GM19455 (cell line): ENCODE measurements at regions not wholly inside any gene's neighbourhood (a gene's known extent, or its start where the extent isn't known, plus 50 kb on each side); places are given as distances from the start of the nearest gene placed in this dataset.
"Not testable (repeated sequence)": the region's sequence is repeated elsewhere in the genome, so short reads cannot be mapped to it uniquely, and the experiment has no call there.

ENCODE experiments used
- ATAC-seq: cut with Tn5 transposase; IDR thresholded peaks from one replicate; pipeline ENCODE4 v1.9.1; 2021; ENCODE audit not compliant: unreplicated experiment

DNA sequence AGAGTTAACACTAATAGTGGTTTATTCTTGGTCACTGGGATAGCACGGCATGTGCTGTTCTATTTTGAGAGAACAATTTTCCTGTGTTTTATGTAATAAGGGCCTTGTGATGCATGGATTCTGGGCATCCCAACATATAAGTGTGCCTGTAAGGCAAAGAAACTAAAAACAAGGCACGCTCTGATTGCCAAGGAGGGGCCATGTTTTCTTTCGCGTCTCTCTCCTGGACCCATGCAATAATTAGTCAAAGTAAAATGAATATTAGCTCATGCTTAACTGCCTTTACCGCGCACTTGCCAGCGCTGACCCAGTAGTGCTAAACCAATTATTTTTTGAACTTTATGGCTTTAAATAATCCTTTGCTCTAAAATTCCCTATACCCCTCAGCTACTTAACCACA is 140.9 kb downstream of the PSAT1 start:
- no peak for ATAC-seq

DNA sequence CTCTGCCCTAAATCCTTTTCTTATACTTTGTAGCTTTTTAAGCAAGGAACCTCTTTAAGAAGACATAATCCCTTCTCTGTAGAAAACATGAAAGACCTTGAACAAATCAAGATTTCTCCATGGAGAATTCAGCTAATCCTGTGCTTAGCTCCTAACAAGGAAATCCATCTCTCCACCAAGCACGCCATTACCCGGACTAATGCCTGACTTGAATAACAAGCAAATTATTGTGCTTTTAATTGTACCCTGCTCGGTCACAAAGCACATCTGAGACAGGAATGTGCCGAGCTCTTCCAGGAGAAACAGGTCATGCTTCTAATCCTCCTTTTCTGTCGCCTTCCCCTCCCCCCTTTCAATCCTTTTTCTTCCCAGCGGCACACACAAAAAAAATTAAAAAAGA is 141.3 kb downstream of the PSAT1 start:
- ATAC-seq, result no peak

DNA sequence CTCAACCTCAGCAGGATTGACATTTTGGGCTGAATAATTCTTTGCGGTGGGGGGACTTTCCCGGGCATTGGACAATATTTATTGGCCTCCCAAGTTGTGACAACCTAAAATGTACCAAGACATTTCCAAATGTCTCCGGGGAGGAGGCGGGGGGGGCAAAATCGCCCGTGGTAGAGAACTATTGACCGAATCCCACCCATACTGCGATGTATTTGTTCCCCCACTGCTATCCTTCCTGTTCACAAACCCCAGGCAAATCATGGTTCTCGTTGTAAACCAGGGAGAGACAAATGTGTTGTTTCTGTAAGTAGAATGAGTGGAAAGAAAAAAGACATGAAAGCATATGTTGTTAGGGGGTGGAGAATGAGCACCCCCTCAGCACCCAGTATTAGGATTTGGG is 141.9 kb downstream of the PSAT1 start:
- ATAC-seq, result no peak

DNA sequence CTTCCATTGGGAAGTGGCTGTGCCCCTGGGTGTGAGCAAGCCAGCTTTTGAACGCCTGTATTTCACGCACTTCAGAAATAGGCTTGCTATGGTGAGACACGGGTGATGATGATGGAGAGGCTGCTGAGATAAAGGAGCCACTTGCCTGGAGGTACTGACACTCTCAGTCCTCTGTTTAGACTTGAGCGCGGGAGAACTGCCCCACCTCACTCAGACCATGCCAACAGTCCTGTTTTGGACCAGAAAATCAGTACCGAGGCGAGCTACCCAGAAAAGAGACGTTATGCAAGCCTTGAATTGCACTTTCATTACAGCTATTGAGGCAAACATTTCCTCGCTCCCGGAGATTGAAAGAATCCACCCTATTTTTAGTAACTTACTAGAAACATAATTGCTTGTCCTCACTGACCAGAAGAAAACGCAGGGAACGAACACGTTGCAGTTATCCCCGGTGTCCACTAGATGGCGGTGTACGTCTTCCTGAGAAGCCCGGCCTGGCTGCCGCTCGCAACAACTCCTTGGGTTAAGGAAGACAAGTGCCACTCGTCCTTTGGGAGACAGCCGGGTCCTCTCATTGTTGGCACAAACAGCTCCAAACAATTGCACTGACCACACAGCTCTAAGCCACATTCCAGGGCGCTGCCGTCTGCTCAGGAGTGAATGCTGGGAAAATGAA is 142.4 kb downstream of the PSAT1 start:
- no peak for ATAC-seq

DNA sequence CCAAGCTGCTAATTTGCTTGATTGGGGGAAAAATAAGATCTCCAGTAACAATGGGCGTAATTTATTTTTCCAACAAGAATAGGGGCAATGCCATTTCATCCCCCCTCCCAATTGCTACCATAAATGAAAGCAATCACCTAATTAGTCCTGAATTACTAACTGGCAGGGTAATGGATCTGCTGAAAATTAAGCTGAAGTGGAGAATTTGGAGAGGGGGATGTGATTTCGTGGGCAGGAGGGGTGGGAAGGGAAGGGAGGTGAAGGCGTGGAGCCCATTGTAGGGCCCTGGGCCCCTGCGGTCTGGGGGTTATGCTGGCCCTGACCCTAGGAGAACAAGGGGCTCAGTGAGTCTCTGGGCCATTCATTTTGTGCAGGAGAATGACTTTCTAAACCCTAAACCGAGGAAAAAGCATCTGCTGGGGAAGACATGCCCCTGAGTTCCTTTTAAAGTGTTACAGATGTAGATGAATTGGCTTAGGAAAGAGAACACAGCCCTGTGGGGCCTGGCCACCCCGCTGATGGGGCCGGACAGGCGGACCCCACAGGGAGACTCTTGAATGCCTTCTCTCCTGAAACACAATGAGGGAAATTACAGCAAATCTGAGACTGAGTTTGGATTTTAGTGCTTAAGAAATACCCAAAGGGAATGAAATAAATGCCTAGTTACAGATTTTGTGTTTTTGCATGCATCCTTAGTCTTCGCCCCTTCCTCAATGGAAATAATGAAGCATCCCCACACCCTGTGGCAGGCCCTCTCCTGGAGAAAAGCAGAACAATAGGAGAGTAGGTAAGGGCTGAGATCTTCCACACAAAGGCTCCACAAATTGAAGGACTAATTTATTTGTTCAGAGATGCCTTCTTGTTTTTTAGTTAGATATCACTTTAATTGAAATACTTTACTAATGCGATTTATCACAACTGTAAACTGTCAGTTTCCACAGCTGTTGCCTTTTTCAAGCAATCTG is 143.2 kb downstream of the PSAT1 start:
- ATAC-seq, result no peak

DNA sequence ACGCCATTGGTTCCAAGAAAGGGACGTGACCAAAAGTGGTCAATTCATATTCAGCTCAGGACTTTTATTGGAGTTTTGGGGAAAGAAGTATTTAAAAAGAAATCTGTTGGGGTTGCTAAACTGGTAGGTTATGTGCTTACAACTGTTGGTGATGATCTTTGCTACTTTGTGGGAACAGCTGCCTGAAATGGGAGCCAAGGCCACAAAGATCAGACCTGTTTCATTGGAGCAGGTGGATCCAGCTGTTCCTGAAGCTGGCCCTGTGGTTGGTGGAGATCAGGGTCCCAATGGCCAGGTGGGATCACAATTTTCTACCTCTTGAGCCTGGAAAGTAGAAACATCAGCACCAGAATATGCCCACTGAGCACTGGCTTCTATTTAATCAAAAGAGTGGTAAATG is 144.5 kb downstream of the PSAT1 start:
- ATAC-seq, result no peak

DNA sequence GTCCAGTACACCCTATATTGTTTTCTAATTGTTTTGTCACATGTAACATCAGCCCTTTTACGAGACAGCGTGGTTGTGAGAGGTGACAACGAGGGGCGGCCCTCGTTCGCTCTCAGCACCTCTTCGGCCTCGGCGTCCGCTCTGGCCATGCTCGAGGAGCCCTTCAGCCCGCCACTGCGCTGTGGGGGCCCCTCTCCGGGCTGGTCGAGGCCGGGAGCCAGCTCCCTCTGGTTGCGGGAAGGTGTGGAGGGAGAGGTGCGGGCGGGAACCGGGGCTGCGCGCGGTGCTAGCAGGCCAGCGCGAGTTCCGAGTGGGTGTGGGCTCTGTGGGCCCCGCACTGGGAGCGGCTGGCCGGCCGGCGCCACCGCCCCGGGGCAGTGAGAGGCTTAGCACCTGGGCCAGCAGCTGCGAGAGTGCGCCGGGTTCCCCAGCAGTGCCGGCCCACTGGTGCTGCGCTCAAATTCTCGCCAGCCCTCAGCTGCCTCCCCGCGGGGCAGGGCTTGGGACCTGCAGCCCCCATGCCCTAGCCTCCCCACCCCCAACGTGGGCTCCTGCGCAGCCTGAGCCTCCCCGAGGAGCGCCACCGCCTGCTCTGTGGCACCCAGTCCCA is 145.0 kb downstream of the PSAT1 start:
- ATAC-seq, result no peak

DNA sequence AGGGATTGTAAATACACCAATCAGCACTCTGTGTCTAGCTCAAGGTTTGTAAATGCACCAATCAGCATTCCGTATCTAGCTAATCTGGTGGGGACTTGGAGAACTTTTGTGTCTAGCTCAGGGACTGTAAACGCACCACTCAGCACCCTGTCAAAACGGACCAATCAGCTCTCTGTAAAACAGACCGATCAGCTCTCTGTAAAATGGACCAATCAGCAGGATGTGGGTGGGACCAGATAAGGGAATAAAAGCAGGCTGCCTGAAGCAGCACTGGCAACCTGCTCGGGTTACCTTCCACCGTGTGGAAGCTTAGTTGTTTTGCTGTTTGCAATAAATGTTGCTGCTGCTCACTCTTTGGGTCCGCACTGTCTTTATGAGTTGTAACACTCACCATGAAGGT is 145.7 kb downstream of the PSAT1 start:
- not testable (repeated sequence) for ATAC-seq

DNA sequence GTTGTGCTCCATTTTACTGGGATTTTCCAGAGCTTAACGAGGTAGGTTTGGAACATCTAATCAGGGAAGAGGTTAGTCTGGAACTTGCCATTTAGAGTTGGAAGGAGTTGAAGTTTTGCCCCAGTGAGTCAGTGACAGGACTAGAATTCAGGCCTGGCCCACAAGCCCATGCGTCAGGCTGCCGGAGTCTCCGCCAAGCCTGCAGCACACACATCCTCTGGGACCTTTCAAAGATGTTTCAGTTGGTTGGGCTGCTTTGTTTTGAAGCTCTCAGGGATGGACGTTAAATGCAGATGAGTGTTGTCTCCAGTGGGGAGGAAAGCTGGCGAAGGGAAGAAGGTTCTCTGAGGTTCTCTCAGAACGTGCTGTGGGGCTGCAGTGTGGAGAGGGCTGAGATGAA is 147.0 kb downstream of the PSAT1 start:
- ATAC-seq, result no peak

DNA sequence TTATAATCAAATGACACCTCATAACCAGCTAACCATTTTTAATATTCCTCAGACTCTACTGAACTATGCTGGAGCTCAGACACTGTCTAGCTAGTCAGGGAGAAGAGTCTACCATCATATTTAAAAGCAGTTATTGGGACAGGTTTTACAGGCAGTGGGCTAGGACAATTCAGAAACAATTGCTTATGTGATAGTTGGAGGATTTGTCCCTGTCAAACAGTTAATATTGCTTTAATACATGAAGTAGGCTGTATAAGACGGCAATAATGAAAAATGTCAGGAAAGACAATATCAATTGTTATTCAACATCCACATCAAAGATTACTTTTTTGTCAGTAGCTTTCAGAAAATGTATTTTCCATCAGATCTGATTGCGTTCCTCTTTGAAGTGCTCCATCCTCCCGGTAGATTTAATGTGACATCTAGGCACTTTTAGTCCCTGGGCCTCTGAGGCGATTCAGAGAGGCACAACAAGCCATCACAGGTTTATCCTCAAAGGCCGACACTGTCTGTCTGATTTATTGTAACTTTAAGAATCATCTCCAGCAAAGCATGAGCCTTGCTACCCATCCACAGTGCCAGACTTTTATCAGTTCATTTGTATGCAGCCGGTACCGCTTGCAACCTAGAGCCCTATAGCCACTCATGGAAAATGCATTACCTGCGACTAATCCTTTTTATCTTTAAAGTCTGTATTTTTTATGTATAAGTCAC is 152.2 kb downstream of the PSAT1 start:
- no peak for ATAC-seq

DNA sequence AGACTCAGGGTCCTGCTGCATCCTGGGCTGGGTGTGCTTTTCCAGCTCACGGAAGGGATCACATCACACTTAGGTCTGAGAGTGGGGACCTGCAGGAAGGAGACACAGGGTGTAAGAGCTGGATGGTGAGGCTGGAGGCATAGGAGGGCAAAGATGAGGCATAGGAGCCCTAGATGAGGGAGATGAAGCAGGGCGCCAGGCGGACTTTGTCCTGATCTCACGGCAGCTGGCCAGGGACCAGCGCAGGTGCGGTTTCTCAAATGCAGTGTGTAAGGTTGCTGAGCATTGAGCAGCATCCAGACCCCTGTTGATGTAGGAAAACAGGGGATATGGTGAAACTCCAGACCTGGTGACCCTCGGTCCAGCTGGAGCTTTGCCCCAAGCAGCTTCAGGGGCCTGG is 156.5 kb downstream of the PSAT1 start:
- ATAC-seq, result no peak

DNA sequence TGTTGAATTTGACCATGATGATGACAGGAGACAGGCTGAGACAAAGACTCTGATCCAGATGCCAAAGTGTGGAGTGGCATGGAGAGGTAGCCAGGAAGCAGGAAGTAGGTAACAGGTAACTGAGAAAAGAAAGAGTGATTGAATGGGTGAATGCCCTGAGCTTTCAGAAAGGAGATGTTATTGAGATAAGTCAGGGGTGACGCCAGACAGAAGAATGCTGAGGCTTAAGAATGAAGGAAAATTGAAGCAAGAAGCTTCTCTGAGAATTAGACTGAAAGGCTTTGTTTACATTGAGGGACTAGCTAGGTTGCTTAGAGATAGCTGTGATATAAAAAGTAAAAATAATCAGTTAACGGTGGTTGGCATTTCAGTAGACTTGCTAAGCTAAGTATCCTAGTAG is 165.7 kb downstream of the PSAT1 start:
- ATAC-seq, result no peak

DNA sequence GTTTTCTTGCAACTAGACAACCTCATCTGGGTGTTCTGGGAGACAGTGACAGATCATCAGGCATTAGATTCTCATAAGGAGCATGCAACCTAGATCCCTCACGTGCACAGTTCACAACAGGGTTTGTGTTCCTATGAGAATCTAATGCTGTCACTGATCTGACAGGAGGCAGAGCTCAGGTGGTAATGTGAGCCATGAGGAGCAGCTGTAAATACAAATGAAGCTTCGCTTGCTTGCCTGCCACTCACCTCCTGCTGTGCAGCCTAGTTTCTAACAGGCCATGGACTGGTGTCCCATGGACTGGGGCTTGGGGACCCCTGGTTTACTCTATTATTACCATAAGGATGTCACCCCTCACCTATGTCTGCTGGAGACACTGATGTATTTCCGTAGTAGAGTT is 166.8 kb downstream of the PSAT1 start:
- ATAC-seq, result no peak

DNA sequence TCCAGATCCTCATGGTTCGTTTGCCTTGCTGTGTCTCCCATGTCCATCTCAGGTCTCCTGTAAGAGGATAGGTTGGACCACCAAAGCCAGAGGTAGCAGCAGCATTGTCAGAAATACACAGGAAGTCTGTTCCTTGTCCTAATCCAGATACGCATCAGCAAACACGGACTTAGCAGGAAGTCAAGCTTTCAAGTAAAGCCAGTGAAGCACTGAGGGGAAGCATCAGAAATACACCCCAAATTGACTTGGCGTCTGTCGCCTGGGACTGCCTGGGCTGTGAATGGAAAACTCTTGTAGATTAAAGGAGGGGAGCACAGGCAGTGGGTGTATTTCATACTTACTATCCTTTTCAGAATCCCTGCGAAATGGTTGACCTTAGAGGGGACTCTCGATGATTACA is 171.3 kb downstream of the PSAT1 start:
- ATAC-seq, result no peak

DNA sequence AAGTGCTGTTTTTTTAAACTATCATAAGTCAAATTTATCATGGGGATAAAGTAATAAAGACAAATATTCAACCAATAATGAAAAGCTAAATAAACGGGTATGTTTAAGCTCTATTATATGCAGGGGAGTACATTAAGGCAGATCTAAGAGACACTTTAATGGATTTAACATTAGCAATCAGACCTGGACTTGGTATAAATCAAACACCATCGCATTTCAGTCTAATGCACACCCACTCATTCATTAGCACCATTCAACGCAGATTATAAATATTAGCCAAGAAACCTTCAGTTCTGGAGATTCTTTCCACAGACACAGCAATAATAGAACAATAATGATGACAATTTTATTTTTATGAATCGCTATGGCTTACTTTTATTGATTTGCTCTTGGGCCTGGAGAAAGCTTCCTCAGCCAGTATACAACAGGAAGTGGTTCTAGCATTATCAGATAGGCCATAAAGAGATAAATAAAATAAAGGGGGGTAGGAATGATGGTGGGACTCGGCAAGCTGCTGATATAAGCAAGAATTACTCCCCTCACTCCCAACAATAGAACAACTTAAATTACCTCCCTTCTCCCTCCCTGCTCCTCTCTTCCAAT is 172.2 kb downstream of the PSAT1 start:
- ATAC-seq, result no peak

DNA sequence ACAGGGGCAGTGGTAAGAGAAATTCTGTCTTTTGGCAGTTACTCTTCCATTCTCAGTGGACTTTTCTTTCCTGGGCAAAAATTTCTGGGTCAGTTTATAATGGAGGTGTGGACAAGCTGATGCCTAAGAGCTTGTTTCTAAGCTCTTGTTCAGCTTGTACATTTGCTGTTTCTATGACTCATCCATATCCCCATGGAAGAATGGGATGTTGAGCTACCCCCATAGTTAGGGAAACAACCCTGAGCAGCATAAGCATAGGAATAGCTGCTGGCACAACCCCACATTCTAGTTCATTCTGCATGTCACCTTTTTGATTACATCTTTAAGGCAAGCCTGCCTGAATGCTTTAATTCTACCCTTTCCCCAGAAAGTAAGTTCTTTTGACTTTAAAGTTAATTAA is 173.3 kb downstream of the PSAT1 start:
- no peak for ATAC-seq

DNA sequence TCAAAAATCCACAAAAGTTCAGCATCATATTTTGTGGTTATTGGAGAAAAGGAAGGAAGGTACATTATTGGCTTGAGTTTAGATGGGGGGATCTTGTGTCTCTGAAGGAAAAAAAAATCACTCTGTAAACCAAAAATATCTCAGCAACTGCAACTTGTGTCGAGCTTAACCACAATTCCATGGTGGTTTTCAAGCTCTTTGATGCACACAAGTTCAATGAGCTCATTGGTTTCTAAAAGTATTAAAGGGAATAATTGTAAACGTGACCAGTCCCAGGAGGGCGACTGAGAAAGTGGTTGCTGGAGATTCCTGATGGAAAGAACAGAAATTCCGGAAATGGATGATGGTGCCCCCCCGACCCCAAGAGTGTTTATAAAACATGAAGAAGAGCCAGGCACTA is 173.8 kb downstream of the PSAT1 start:
- no peak for ATAC-seq

DNA sequence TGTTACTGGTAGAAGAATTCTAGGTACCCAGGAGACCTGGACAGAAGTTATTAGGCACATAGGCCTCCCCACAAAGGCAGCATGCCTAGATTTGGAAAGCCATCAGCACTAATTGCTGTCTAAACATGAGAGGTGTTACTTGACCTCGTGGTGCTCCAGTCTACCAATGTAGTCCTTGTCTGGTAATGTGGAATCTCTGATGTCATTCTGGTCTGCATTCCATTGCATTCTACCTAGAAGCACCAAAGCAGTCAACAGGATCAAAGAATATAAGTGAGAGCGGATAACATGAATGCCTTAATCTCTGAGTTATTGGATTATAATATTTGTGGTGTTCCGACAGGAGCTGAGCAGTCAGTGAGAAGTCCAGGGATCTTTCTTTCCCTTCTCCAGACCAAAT is 175.2 kb downstream of the PSAT1 start:
- ATAC-seq, result no peak

DNA sequence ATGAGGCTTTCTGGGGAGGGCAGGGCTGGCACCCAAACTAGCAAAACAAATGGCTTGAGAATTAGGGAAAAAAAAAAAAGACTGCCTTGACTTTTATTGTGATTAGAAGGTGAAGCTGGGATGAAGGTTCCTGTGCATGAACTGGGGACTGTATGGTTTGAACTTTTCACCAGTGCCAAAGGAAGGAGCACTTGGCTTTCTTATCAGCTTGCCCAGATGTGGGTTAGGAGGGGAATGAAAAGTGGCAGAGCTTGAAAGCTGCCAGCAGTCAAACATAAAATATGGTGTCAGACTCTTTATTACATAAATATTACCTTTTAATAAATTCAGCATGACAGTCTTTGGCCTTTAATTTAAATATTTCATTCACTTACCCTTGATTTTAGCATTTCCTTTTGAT is 182.5 kb downstream of the PSAT1 start:
- no peak for ATAC-seq

DNA sequence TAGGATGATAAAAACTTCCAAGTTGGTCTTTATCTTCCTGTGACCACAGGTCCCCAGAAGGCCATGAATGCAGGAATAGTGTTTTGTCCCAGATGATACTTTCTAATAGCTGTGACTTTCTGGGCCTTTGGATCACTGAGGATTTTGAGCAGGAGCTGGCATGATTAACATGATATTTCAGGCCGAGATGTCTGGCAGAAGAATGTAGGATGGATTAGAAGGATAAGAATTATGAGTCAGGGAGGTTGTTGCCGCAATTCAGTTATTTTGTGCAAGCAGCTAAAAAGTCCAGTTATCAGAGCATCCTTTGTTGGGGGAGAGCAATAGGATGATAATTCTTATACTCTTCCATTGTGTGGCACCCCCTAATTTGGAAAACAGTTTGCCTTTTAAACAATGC is 189.7 kb downstream of the PSAT1 start:
- ATAC-seq, result no peak

DNA sequence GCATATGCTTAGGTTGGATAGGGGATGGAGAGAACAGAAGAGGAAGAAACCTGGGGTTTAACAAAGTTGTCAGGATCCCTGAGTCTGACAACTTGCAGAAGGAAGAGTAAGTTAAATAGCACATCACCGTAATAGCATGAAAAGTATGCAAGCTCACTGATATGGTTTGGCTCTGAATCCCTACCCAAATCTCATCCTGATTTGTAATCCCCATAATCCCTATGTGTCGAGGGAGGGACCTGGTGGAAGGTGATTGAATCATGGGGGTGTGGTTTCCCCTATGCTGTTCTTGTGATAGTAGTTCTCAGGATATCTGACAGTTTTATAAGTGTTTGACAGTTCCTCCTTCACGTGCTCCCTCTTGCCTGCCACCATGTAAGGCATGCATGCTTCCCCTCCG is 193.3 kb downstream of the PSAT1 start:
- no peak for ATAC-seq
